K562 (cell line): ENCODE measurements at regions not wholly inside any gene's neighbourhood (a gene's known extent, or its start where the extent isn't known, plus 50 kb on each side); places are given as distances from the start of the nearest gene placed in this dataset.

Experiments used
- CC2D1A ChIP-seq: fragments of 450-650 bp; IDR thresholded peaks from 2 replicates; pipeline ENCODE4 v1.6.1; 2017; ENCODE audit warnings: mild to moderate bottlenecking
- MIER1 ChIP-seq: fragments of 450-650 bp; IDR thresholded peaks from 2 replicates; pipeline ENCODE4 v1.6.1; 2016; ENCODE audit warnings: antibody characterized with exemption, mild to moderate bottlenecking, low read depth
- POLR2G ChIP-seq: fragments of 200-400 bp; formaldehyde crosslinking; IDR thresholded peaks from 2 replicates; pipeline ENCODE4 v1.6.1; 2017; ENCODE audit warnings: low read depth, mild to moderate bottlenecking, antibody characterized with exemption, low read length, moderate library complexity
- SMARCA4 ChIP-seq: fragments of 450-650 bp; IDR thresholded peaks from 2 replicates; pipeline ENCODE4 v1.6.1; 2016
- TAF1 ChIP-seq: IDR thresholded peaks from 2 replicates; pipeline ENCODE4 v1.6.1; 2011; ENCODE audit warnings: mild to moderate bottlenecking, low read length, moderate library complexity; ENCODE audit not compliant: insufficient read depth, control insufficient read depth, severe bottlenecking; ENCODE audit errors: extremely low read depth
- TARDBP ChIP-seq: fragments of 450-650 bp; IDR thresholded peaks from 2 replicates; pipeline ENCODE4 v1.6.1; 2016
- ZNF24 ChIP-seq: fragments of 450-650 bp; IDR thresholded peaks from 2 replicates; pipeline ENCODE4 v1.6.1; 2016
- TF ChIP-seq, protein P1 (sequence below), 3 experiments: IDR thresholded peaks in 2 of 3; conservative IDR thresholded peaks in 1 of 3; 2 replicates each; pipeline ENCODE4 v1.5.1; 2011 to 2012; ENCODE audit warnings: low read length in 3 of 3, mild to moderate bottlenecking in 3 of 3, control low read depth in 2 of 3, improper control_type of control experiment in 1 of 3, inconsistent platforms in 1 of 3, low read depth in 1 of 3, mixed read lengths in 1 of 3, moderate library complexity in 1 of 3; ENCODE audit not compliant: insufficient read depth in 2 of 3
- TF ChIP-seq, protein P2 (sequence below): sonication (generic); formaldehyde crosslinking; IDR thresholded peaks from 2 replicates; pipeline ENCODE4 v1.9.0; 2022; ENCODE audit warnings: mild to moderate bottlenecking, missing genetic modification reagents

DNA sequence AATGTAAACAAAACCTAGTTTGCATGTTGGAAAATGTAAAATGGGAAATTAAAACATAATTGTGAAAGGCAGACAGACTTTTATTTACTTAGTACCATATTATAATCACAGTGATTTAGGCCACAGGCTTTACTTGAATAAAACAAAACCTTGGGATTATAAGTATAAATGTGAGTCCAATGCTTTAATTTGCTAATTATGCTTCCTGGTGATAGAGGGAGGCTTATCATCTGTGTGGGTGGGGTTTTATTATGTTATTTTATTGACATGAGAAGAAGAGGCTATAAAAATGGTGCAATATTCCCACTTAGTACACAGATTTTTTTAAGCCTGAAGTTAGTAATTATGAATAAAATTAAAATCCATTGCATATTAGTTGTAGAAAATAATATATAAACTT lies 248.3 kb upstream of the TBL1XR1 start:
- TF ChIP-seq, protein P1, sequence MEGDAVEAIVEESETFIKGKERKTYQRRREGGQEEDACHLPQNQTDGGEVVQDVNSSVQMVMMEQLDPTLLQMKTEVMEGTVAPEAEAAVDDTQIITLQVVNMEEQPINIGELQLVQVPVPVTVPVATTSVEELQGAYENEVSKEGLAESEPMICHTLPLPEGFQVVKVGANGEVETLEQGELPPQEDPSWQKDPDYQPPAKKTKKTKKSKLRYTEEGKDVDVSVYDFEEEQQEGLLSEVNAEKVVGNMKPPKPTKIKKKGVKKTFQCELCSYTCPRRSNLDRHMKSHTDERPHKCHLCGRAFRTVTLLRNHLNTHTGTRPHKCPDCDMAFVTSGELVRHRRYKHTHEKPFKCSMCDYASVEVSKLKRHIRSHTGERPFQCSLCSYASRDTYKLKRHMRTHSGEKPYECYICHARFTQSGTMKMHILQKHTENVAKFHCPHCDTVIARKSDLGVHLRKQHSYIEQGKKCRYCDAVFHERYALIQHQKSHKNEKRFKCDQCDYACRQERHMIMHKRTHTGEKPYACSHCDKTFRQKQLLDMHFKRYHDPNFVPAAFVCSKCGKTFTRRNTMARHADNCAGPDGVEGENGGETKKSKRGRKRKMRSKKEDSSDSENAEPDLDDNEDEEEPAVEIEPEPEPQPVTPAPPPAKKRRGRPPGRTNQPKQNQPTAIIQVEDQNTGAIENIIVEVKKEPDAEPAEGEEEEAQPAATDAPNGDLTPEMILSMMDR (IDR thresholded peaks at IDR 0.05 in 2 of 3, conservative IDR thresholded peaks at IDR 0.05 in 1 of 3; ENCODE audit: insufficient read depth in 2 of 3, low read depth in 1 of 3, low read length in 3 of 3), result no peak
- TF ChIP-seq POLR2G (no peak), MIER1 (no peak), ZNF24 (no peak), SMARCA4 (no peak), TAF1 (no peak), TARDBP (no peak), CC2D1A (no peak)
- TF ChIP-seq, protein P2, sequence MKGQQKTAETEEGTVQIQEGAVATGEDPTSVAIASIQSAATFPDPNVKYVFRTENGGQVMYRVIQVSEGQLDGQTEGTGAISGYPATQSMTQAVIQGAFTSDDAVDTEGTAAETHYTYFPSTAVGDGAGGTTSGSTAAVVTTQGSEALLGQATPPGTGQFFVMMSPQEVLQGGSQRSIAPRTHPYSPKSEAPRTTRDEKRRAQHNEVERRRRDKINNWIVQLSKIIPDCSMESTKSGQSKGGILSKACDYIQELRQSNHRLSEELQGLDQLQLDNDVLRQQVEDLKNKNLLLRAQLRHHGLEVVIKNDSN (CRISPR knock-in tag), result no peak
